H9 (cell line): ENCODE measurements at regions not wholly inside any gene's neighbourhood (a gene's known extent, or its start where the extent isn't known, plus 50 kb on each side); places are given as distances from the start of the nearest gene placed in this dataset.

Experiments used
- DNase-seq: peaks from one replicate; pipeline ENCODE4 v3.0.0-alpha.2; 2017
- H2AFZ ChIP-seq: one replicate; pipeline ENCODE4 v1.6.1; 2013; ENCODE audit warnings: mild to moderate bottlenecking, low read length, control low read depth, moderate library complexity
- H2AK5ac ChIP-seq: 2 replicates; pipeline ENCODE4 v1.6.1; 2013; ENCODE audit warnings: low read length, control low read depth, mixed read lengths; ENCODE audit not compliant: insufficient read length
- H2BK120ac ChIP-seq: one replicate; pipeline ENCODE4 v1.6.1; 2013; ENCODE audit warnings: low read depth, mild to moderate bottlenecking, low read length, control low read depth, inconsistent platforms; ENCODE audit not compliant: poor library complexity, severe bottlenecking
- H2BK12ac ChIP-seq: 2 replicates; pipeline ENCODE4 v1.6.1; 2013; ENCODE audit warnings: low read length, control low read depth, mixed read lengths, low read depth; ENCODE audit not compliant: insufficient read length
- H2BK15ac ChIP-seq: 2 replicates; pipeline ENCODE4 v1.6.1; 2013; ENCODE audit warnings: low read depth, low read length, control low read depth
- H2BK20ac ChIP-seq: one replicate; pipeline ENCODE4 v1.6.1; 2013; ENCODE audit warnings: low read depth, mild to moderate bottlenecking, low read length, control low read depth, inconsistent platforms; ENCODE audit not compliant: poor library complexity, severe bottlenecking
- H2BK5ac ChIP-seq: 2 replicates; pipeline ENCODE4 v1.6.1; 2013; ENCODE audit warnings: low read length, control low read depth, mixed read lengths; ENCODE audit not compliant: insufficient read length
- H3K14ac ChIP-seq: 2 replicates; pipeline ENCODE4 v1.6.1; 2013; ENCODE audit warnings: low read length, control low read depth; ENCODE audit not compliant: insufficient read depth
- H3K18ac ChIP-seq: 2 replicates; pipeline ENCODE4 v1.6.1; 2013; ENCODE audit warnings: low read depth, mild to moderate bottlenecking, mixed read lengths, low read length, control low read depth; ENCODE audit not compliant: insufficient read length
- H3K23ac ChIP-seq: 2 replicates; pipeline ENCODE4 v1.6.1; 2013; ENCODE audit warnings: low read length, control low read depth, mixed read lengths, low read depth; ENCODE audit not compliant: insufficient read length
- H3K23me2 ChIP-seq: 2 replicates; pipeline ENCODE4 v1.6.1; 2013; ENCODE audit warnings: low read depth, mild to moderate bottlenecking, mixed read lengths, low read length, control low read depth; ENCODE audit not compliant: insufficient read length, poor library complexity, severe bottlenecking
- H3K27ac ChIP-seq: 2 replicates; pipeline ENCODE4 v1.5.1; 2013; ENCODE audit warnings: low read length, control low read depth, mixed read lengths, low read depth; ENCODE audit not compliant: insufficient read length
- H3K27me3 ChIP-seq: 2 replicates; pipeline ENCODE4 v1.6.1; 2013; ENCODE audit warnings: low read length, control low read depth, inconsistent platforms; ENCODE audit not compliant: insufficient read depth
- H3K4ac ChIP-seq: 2 replicates; pipeline ENCODE4 v1.6.1; 2013; ENCODE audit warnings: low read depth, mild to moderate bottlenecking, control low read depth, inconsistent platforms, low read length, moderate library complexity
- H3K4me1 ChIP-seq: 2 replicates; pipeline ENCODE4 v1.6.1; 2013; ENCODE audit warnings: low read length, control low read depth, inconsistent platforms; ENCODE audit not compliant: insufficient read depth
- H3K4me2 ChIP-seq: 2 replicates; pipeline ENCODE4 v1.6.1; 2013; ENCODE audit warnings: low read length, control low read depth, mixed read lengths; ENCODE audit not compliant: insufficient read length, insufficient read depth
- H3K56ac ChIP-seq: 2 replicates; pipeline ENCODE4 v1.6.1; 2013; ENCODE audit warnings: low read depth, mild to moderate bottlenecking, mixed read lengths, low read length, control low read depth; ENCODE audit not compliant: insufficient read length
- H3K79me1 ChIP-seq: 2 replicates; pipeline ENCODE4 v1.6.1; 2013; ENCODE audit warnings: low read depth, mild to moderate bottlenecking, moderate library complexity, low read length, control low read depth, inconsistent platforms; ENCODE audit not compliant: insufficient read depth, poor library complexity, severe bottlenecking
- H3K79me2 ChIP-seq: 2 replicates; pipeline ENCODE4 v1.6.1; 2013; ENCODE audit warnings: low read length, control low read depth, inconsistent platforms; ENCODE audit not compliant: insufficient read depth
- H3K9ac ChIP-seq: 2 replicates; pipeline ENCODE4 v1.6.1; 2013; ENCODE audit warnings: low read length, control low read depth, mixed read lengths; ENCODE audit not compliant: insufficient read length; ENCODE audit errors: extremely low read depth
- H3K9me3 ChIP-seq: one replicate; pipeline ENCODE4 v1.6.1; 2013; ENCODE audit warnings: low read depth, low read length, inconsistent platforms; ENCODE audit not compliant: control insufficient read depth
- H3T11ph ChIP-seq: one replicate; pipeline ENCODE4 v1.6.1; 2013; ENCODE audit warnings: mild to moderate bottlenecking, low read length, control low read depth, inconsistent platforms
- H4K20me1 ChIP-seq: one replicate; pipeline ENCODE4 v1.6.1; 2013; ENCODE audit not compliant: control insufficient read depth, insufficient read length, insufficient read depth
- H4K5ac ChIP-seq: 2 replicates; pipeline ENCODE4 v1.6.1; 2013; ENCODE audit warnings: low read depth, mild to moderate bottlenecking, mixed read lengths, low read length, control low read depth; ENCODE audit not compliant: insufficient read length
- H4K8ac ChIP-seq: replicated peaks from 2 replicates; pipeline ENCODE4 v1.6.1; 2013; ENCODE audit warnings: low read length, control low read depth, mixed read lengths, low read depth; ENCODE audit not compliant: insufficient read length
- H4K91ac ChIP-seq: 2 replicates; pipeline ENCODE4 v1.6.1; 2013; ENCODE audit warnings: low read depth, mild to moderate bottlenecking, moderate library complexity, mixed read lengths, low read length, control low read depth; ENCODE audit not compliant: insufficient read length
- H3K27ac Mint-ChIP-seq, 3 experiments: 2 replicates in 2 of 3; 3 replicates in 1 of 3; pipeline ENCODE4 v1.8.0; 2020 to 2021; ENCODE audit warnings: mixed read lengths in 3 of 3, mild to moderate bottlenecking in 1 of 3, moderate library complexity in 1 of 3
- H3K27me3 Mint-ChIP-seq: 2 replicates; pipeline ENCODE4 v1.8.0; 2021; ENCODE audit warnings: low read depth, mild to moderate bottlenecking, moderate library complexity, mixed read lengths
- H3K36me3 Mint-ChIP-seq, 3 experiments: 2 replicates in 2 of 3; 3 replicates in 1 of 3; pipeline ENCODE4 v1.8.0; 2020 to 2021; ENCODE audit warnings: low read depth in 3 of 3, mixed read lengths in 3 of 3; ENCODE audit not compliant: insufficient read depth in 1 of 3
- H3K4me1 Mint-ChIP-seq, 2 experiments: 2 replicates each; pipeline ENCODE4 v1.8.0; 2020; ENCODE audit warnings: mixed read lengths in 2 of 2
- H3K4me3 Mint-ChIP-seq, 2 experiments: 2 replicates in 1 of 2; 3 replicates in 1 of 2; pipeline ENCODE4 v1.8.0; 2020 to 2021; ENCODE audit warnings: mild to moderate bottlenecking in 2 of 2, mixed read lengths in 2 of 2, moderate library complexity in 1 of 2
- H3K9me3 Mint-ChIP-seq, 2 experiments: 2 replicates in 1 of 2; 3 replicates in 1 of 2; pipeline ENCODE4 v1.8.0; 2020; ENCODE audit warnings: mild to moderate bottlenecking in 2 of 2, mixed read lengths in 2 of 2, moderate library complexity in 1 of 2
- CTCF ChIP-seq: fragments of 200-600 bp; sonication (generic); conservative IDR thresholded peaks from 3 replicates; pipeline ENCODE4 v1.8.0; 2021; ENCODE audit warnings: antibody characterized with exemption, mild to moderate bottlenecking
- WGBS: extraction: QIAGEN DNeasy Blood & Tissue Kit; methylation state at CpG from one replicate; pipeline ENCODE4 v1.1.7; 2013; ENCODE audit warnings: missing lambda C conversion rate, low lambda C conversion rate, mixed read lengths; ENCODE audit not compliant: insufficient read length; ENCODE audit errors: extremely low coverage; 5-methylcytosine and 5-hydroxymethylcytosine counted together

GRCh38 chr1:30185313-30185712 is 538.1 kb downstream of the MATN1 start:
- DNase-seq: no peak
- H2BK120ac ChIP-seq: no peak overlapping the region
- Mint-ChIP-seq H3K9me3 (no peaks in the 10 kb centered on the region), H3K4me3 (no peak overlapping the region), H3K36me3 (no peaks in the 10 kb centered on the region), H3K4me1 (no peaks in the 10 kb centered on the region), H3K27me3 (peaks cover 2% of the 10 kb centered on the region), H3K27ac (no peak overlapping the region)
- H2BK5ac ChIP-seq: no peak overlapping the region
- H2BK15ac ChIP-seq: no peak overlapping the region
- no peak overlapping the region for H3T11ph ChIP-seq
- no CpG with 5 or more reads among the region's 4 CpGs for WGBS
- no peak overlapping the region for H3K18ac ChIP-seq
- H3K9ac ChIP-seq: no peak overlapping the region
- H3K27me3 ChIP-seq: no peaks in the 10 kb centered on the region
- no peaks in the 10 kb centered on the region for H3K23me2 ChIP-seq
- H3K56ac ChIP-seq: no peak overlapping the region
- H3K79me2 ChIP-seq: no peaks in the 10 kb centered on the region
- H4K20me1 ChIP-seq: no peaks in the 10 kb centered on the region
- no peak overlapping the region for H2AFZ ChIP-seq
- no peak overlapping the region for H3K4me2 ChIP-seq
- no peaks in the 10 kb centered on the region for H3K9me3 ChIP-seq
- H4K5ac ChIP-seq: no peak overlapping the region
- no peak overlapping the region for H2AK5ac ChIP-seq
- H4K8ac ChIP-seq: no peak overlapping the region
- H3K27ac ChIP-seq: no peak overlapping the region
- no peaks in the 10 kb centered on the region for H3K4me1 ChIP-seq
- no peaks in the 10 kb centered on the region for H3K79me1 ChIP-seq
- no peak for TF ChIP-seq CTCF
- no peak overlapping the region for H3K4ac ChIP-seq
- H2BK20ac ChIP-seq: no peak overlapping the region
- no peak overlapping the region for H3K23ac ChIP-seq
- no peak overlapping the region for H4K91ac ChIP-seq
- no peak overlapping the region for H2BK12ac ChIP-seq
- H3K14ac ChIP-seq: no peak overlapping the region
